SK-N-SH treated with all-trans-retinoic acid at 6 μM for 48 hours (cell line): ENCODE measurements at regions not wholly inside any gene's neighbourhood (a gene's known extent, or its start where the extent isn't known, plus 50 kb on each side); places are given as distances from the start of the nearest gene placed in this dataset.

Source experiments
- ATAC-seq: fragments of 200-7000 bp; cut with Tn5 transposase; 3 replicates; pipeline ENCODE4 v1.9.1; 2020; ENCODE audit warnings: mild to moderate bottlenecking, moderate library complexity
- ARNTL ChIP-seq: fragments of 450-650 bp; formaldehyde crosslinking; IDR thresholded peaks from 2 replicates; pipeline ENCODE4 v1.5.0; 2020; ENCODE audit warnings: low read depth, mild to moderate bottlenecking, moderate library complexity, borderline replicate concordance
- BACH2 ChIP-seq: fragments of 250-450 bp; sonication (Bioruptor Pico); IDR thresholded peaks from 2 replicates; pipeline ENCODE4 v1.9.0; 2021; ENCODE audit warnings: mild to moderate bottlenecking, borderline replicate concordance
- CSRNP3 ChIP-seq: fragments of 250-450 bp; sonication (Bioruptor Pico); IDR thresholded peaks from 2 replicates; pipeline ENCODE4 v1.5.1; 2021; ENCODE audit warnings: mild to moderate bottlenecking, moderate library complexity
- ESRRG ChIP-seq: fragments of 250-450 bp; sonication (Bioruptor Pico); IDR thresholded peaks from 2 replicates; pipeline ENCODE4 v1.6.1; 2021; ENCODE audit warnings: mild to moderate bottlenecking
- GLIS3 ChIP-seq: fragments of 250-450 bp; sonication (Bioruptor Pico); IDR thresholded peaks from 2 replicates; pipeline ENCODE4 v1.5.0; 2020; ENCODE audit warnings: mild to moderate bottlenecking, moderate library complexity
- ISL1 ChIP-seq: fragments of 250-450 bp; sonication (Bioruptor Pico); IDR thresholded peaks from 2 replicates; pipeline ENCODE4 v2.1.2; 2022; ENCODE audit warnings: mild to moderate bottlenecking, moderate library complexity
- OSR1 ChIP-seq: fragments of 250-450 bp; sonication (Bioruptor Pico); IDR thresholded peaks from 2 replicates; pipeline ENCODE4 v1.8.0; 2022; ENCODE audit warnings: moderate library complexity, mild to moderate bottlenecking, inconsistent platforms
- POU6F1 ChIP-seq: fragments of 250-450 bp; sonication (Bioruptor Pico); IDR thresholded peaks from 2 replicates; pipeline ENCODE4 v1.8.0; 2021; ENCODE audit warnings: low read depth, mild to moderate bottlenecking, moderate library complexity, borderline replicate concordance
- PPARA ChIP-seq: fragments of 250-450 bp; sonication (Bioruptor Pico); IDR thresholded peaks from 2 replicates; pipeline ENCODE4 v1.5.0; 2020; ENCODE audit warnings: mild to moderate bottlenecking, borderline replicate concordance
- RARB ChIP-seq: fragments of 250-450 bp; sonication (Bioruptor Pico); IDR thresholded peaks from 2 replicates; pipeline ENCODE4 v1.8.0; 2021; ENCODE audit warnings: mild to moderate bottlenecking, moderate library complexity
- SNAI2 ChIP-seq: fragments of 250-450 bp; sonication (Bioruptor Pico); IDR thresholded peaks from 2 replicates; pipeline ENCODE4 v1.5.0; 2020; ENCODE audit warnings: mild to moderate bottlenecking, moderate library complexity
- TCF4 ChIP-seq: fragments of 250-450 bp; sonication (Bioruptor Pico); IDR thresholded peaks from 2 replicates; pipeline ENCODE4 v1.8.0; 2021; ENCODE audit warnings: mild to moderate bottlenecking, moderate library complexity, borderline replicate concordance
- TOX ChIP-seq: fragments of 250-450 bp; sonication (Bioruptor Pico); IDR thresholded peaks from 2 replicates; pipeline ENCODE4 v1.8.0; 2021; ENCODE audit warnings: mild to moderate bottlenecking, moderate library complexity, borderline replicate concordance
- TSHZ2 ChIP-seq: fragments of 250-450 bp; sonication (Bioruptor Pico); IDR thresholded peaks from 2 replicates; pipeline ENCODE4 v1.5.0; 2020; ENCODE audit warnings: mild to moderate bottlenecking, moderate library complexity
- ZC3H10 ChIP-seq: fragments of 250-450 bp; sonication (Bioruptor Pico); IDR thresholded peaks from 2 replicates; pipeline ENCODE4 v1.5.1; 2021; ENCODE audit warnings: mild to moderate bottlenecking, moderate library complexity
- ZFP3 ChIP-seq: fragments of 250-450 bp; sonication (Bioruptor Pico); IDR thresholded peaks from 2 replicates; pipeline ENCODE4 v1.5.0; 2020; ENCODE audit warnings: mild to moderate bottlenecking, moderate library complexity
- ZFP30 ChIP-seq: fragments of 450-650 bp; formaldehyde crosslinking; IDR thresholded peaks from 2 replicates; pipeline ENCODE4 v1.5.0; 2022; ENCODE audit warnings: mild to moderate bottlenecking, moderate library complexity
- ZNF565 ChIP-seq: fragments of 450-650 bp; formaldehyde crosslinking; conservative IDR thresholded peaks from 2 replicates; pipeline ENCODE4 v1.5.0; 2020; ENCODE audit warnings: low read depth, mild to moderate bottlenecking, moderate library complexity
- ZNF70 ChIP-seq: fragments of 450-650 bp; formaldehyde crosslinking; IDR thresholded peaks from 2 replicates; pipeline ENCODE4 v1.5.0; 2020; ENCODE audit warnings: mild to moderate bottlenecking, moderate library complexity
- ZNF8 ChIP-seq: fragments of 450-650 bp; formaldehyde crosslinking; IDR thresholded peaks from 2 replicates; pipeline ENCODE4 v1.5.0; 2020; ENCODE audit warnings: mild to moderate bottlenecking, moderate library complexity
- TF ChIP-seq, protein P1 (sequence below): fragments of 250-450 bp; sonication (Bioruptor Pico); IDR thresholded peaks from 2 replicates; pipeline ENCODE4 v1.5.1; 2020; ENCODE audit warnings: low read depth, mild to moderate bottlenecking, moderate library complexity

GRCh38 chr10:4699950-4700730, 125.9 kb upstream of the AKR1E2 start:
- ATAC-seq = no peak
- peak; percentile 89 for TF ChIP-seq ISL1 (CRISPR knock-in tag)
- no peak for TF ChIP-seq TOX
- TF ChIP-seq ZC3H10 (CRISPR knock-in tag) = no peak
- no peak for TF ChIP-seq CSRNP3 (CRISPR knock-in tag)
- no peak for TF ChIP-seq ZNF565 (CRISPR knock-in tag)
- no peak for TF ChIP-seq ARNTL (CRISPR knock-in tag)
- TF ChIP-seq, protein P1, sequence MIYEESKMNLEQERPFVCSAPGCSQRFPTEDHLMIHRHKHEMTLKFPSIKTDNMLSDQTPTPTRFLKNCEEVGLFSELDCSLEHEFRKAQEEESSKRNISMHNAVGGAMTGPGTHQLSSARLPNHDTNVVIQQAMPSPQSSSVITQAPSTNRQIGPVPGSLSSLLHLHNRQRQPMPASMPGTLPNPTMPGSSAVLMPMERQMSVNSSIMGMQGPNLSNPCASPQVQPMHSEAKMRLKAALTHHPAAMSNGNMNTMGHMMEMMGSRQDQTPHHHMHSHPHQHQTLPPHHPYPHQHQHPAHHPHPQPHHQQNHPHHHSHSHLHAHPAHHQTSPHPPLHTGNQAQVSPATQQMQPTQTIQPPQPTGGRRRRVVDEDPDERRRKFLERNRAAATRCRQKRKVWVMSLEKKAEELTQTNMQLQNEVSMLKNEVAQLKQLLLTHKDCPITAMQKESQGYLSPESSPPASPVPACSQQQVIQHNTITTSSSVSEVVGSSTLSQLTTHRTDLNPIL (CRISPR knock-in tag) = peak; percentile 67; the same call in 1 of the 2 replicates
- no peak for TF ChIP-seq PPARA
- TF ChIP-seq ZFP3 = no peak
- no peak for TF ChIP-seq GLIS3 (CRISPR knock-in tag)
- no peak for TF ChIP-seq ZFP30 (CRISPR knock-in tag)
- TF ChIP-seq RARB (CRISPR knock-in tag) = no peak
- TF ChIP-seq POU6F1 (CRISPR knock-in tag) = no peak
- TF ChIP-seq ZNF8 (CRISPR knock-in tag) = no peak
- TF ChIP-seq OSR1 (CRISPR knock-in tag) = no peak
- no peak for TF ChIP-seq TCF4
- no peak for TF ChIP-seq ESRRG (CRISPR knock-in tag)
- TF ChIP-seq BACH2 = no peak

DNA sequence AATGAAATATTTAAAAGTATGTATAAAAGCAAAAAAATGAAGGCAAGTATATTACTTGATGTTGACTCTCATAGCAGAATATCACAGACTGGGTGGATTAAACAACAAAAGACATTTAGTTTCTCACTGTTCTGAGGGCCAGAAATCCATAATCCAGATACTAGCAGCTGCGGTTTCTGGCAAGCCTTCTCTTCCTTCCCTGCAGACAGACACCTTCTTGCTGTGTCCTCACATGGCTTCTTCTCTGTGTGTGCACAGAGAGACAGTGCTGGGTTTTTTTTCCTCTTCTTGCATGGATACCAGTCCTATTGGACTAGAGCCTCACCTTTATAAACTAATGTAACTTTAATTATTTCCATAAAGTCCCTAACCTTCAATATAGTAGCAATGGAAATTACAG, 127.9 kb upstream of the AKR1E2 start:
- TF ChIP-seq ZNF70 = no peak
- no peak; the same call in 2 of the 3 replicates for ATAC-seq

GRCh38 chr10:4696186-4696585, 129.8 kb upstream of the AKR1E2 start:
- no peak for ATAC-seq
- TF ChIP-seq ZFP30 (CRISPR knock-in tag) (no peak), BACH2 (no peak), ARNTL (CRISPR knock-in tag) (no peak), ZNF70 (no peak), TSHZ2 (CRISPR knock-in tag) (no peak), ISL1 (CRISPR knock-in tag) (no peak), ZNF8 (CRISPR knock-in tag) (no peak), POU6F1 (CRISPR knock-in tag) (no peak), ZNF565 (CRISPR knock-in tag) (no peak), RARB (CRISPR knock-in tag) (no peak), CSRNP3 (CRISPR knock-in tag) (no peak), SNAI2 (no peak), PPARA (no peak)
- TF ChIP-seq, protein P1 (CRISPR knock-in tag) = no peak
